GM21360 (cell line): ENCODE measurements at regions not wholly inside any gene's neighbourhood (a gene's known extent, or its start where the extent isn't known, plus 50 kb on each side); places are given as distances from the start of the nearest gene placed in this dataset.
"Not testable (repeated sequence)": the region's sequence is repeated elsewhere in the genome, so short reads cannot be mapped to it uniquely, and the experiment has no call there.

Source experiments
- ATAC-seq: cut with Tn5 transposase; IDR thresholded peaks from one replicate; pipeline ENCODE4 v1.9.1; 2021; ENCODE audit warnings: mild to moderate bottlenecking, moderate library complexity; ENCODE audit not compliant: unreplicated experiment

DNA sequence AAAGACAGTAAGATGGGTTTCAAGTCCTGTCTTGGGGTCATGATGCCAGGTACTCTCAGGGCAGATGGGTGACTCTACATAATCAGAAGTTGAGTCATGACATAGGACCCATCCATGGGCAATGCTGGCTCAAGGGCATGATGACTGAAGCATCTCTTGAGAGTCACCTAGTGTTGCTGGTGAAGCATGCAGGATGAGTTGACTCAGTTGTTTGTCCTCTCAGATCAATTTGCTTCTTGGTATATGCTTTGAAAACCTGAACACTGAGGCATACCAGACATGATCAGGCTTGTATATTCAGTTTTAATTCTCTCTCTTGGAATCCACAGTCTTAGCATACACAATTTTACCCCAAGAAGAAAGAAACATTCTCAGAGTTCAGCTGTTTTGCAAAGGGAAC lies 658.9 kb upstream of the NXPH2 start:
- no peak for ATAC-seq

GRCh38 chr2:139438478-139438877 lies 658.3 kb upstream of the NXPH2 start:
- no peak for ATAC-seq

GRCh38 chr2:139427164-139427563 lies 647.0 kb upstream of the NXPH2 start:
- no peak for ATAC-seq

DNA sequence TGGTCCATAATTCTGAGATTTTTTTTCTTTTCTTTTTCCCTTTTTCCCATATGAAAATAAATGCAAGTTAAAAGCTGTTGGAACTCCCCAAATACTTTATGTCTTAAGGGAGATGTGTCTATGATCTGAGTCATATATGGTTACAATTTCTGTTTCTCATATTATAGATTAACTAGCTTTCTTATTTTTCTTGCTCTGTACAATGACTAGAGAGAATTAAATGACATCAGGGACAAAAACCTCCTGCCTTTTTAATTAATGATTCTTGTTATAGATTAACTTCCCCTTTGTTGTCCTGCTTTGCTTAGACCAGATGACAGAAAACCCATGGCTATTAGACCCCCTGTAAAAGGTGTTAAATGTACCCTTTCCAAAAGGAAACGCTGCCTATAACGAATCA lies 643.9 kb upstream of the NXPH2 start:
- ATAC-seq = no peak

GRCh38 chr2:139411236-139411635 lies 631.0 kb upstream of the NXPH2 start:
- no peak for ATAC-seq

GRCh38 chr2:139410833-139411174 lies 630.6 kb upstream of the NXPH2 start:
- ATAC-seq = not testable (repeated sequence)

DNA sequence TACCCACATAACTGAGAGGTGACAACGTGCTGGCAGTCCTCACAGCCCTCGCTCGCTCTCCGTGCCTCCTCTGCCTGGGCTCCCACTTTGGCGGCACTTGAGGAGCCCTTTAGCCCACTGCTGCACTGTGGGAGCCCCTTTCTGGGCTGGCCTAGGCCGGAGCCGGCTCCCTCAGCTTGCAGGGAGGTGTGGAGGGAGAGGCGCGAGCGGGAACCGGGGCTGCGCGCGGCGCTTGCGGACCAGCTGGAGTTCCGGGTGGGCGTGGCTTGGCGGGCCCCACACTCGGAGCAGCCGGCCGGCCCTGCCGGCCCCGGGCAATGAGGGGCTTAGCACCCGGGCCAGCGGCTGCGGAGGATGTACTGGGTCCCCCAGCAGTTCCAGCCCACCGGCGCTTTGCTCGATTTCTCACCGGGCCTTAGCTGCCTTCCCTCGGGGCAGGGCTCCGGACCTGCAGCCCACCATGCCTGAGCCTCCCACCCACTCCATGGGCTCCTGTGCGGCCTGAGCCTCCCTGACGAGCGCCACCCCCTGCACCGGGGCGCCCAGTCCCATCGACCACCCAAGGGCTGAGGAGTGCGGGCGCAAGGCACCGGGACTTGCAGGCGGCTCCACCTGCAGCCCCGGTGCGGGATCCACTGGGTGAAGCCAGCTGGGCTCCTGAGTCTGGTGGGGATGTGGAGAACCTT lies 630.1 kb upstream of the NXPH2 start:
- ATAC-seq = not testable (repeated sequence)

- ATAC-seq = no peak
These were observed 629.0 kb upstream of the NXPH2 start for GRCh38 chr2:139409212-139409611.

- ATAC-seq = no peak
These were observed 623.8 kb upstream of the NXPH2 start for GRCh38 chr2:139403948-139404347.

- no peak for ATAC-seq
These were observed 614.6 kb upstream of the NXPH2 start for GRCh38 chr2:139394801-139395200.

- no peak for ATAC-seq
These were observed 609.2 kb upstream of the NXPH2 start for GRCh38 chr2:139389391-139389790.

DNA sequence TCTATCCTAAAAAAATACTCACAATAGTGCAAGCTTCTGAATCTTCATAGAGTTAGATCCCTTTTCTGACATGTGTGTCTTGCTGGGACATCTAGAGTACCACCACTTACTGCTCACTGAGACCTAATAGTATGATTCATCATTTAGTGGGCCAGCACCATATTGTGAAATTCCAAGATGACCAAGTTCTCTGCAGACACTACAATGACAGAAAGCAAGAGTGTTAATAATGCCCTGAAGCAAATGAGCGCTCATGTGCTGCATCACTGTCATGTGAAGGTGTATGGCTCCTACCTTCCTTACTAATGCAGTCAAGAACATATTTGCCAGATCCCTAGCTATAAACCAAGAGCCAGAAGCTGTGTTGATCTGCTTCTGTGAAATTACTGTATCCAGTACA lies 606.2 kb upstream of the NXPH2 start:
- ATAC-seq = no peak

DNA sequence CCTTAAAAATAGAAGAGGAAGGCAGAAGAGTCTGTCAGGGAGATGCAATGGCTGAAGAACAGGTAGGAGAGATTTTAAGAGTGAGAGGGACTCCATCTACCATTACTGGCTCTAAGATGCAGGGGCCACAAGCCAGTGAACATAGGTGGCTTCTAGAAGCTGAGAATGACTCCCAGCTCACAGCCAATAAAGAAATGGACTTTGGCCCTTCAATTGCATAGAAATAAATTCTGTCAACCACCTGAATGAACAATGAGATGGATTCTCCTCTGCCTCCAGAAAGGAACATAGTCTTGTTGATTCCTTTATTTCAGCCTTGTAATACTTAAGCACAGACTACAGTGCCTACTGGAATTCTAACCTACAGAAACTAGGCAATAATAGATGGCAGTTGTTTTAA lies 603.3 kb upstream of the NXPH2 start:
- ATAC-seq = no peak

DNA sequence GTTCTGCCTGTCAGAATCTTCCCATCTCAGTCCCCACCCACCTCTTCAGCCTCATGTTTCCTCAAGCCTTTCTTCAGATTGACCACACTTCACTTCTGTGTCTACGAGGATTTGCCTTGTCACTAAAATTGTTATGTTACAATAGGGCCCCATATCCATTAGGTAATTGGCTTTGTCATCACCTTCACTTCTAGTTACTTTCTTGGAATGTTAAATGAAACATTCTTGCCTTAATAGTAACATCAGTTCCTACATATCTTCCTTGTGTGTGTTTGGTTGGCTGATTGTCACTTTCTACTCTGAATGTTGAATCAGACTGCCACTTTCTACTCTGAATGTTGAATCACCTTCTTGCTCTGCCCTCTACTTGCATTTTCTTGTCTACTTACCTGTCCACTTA lies 599.9 kb upstream of the NXPH2 start:
- no peak for ATAC-seq

- ATAC-seq = no peak
These were observed 598.2 kb upstream of the NXPH2 start for GRCh38 chr2:139378373-139378772.

DNA sequence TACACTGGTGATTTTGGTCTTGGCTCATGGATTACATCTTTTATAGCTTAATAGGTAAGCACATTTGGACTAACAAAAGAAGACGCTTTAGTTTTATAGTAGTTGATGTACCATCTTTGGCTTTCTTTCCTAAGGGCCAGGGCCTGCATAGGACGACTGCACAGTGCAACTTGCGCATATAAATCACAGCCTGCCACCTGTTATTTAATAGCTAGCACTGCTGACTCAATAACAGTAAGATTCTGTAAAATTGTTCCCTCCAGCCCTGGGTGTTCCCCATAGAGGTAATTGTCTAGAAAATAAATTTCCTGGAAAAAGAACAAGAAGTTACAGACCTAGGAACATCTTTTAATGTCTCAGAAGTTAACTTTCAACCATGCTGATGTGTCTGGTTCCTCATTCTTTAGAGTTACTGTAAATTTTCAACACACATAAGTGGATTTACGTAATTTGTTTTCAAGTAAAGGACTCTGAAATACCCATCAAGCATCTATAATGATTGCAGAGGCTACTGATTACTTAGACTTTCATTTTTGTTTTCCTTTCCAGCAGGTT lies 594.2 kb upstream of the NXPH2 start:
- ATAC-seq = no peak

GRCh38 chr2:139369423-139370409 lies 589.5 kb upstream of the NXPH2 start:
- no peak for ATAC-seq

DNA sequence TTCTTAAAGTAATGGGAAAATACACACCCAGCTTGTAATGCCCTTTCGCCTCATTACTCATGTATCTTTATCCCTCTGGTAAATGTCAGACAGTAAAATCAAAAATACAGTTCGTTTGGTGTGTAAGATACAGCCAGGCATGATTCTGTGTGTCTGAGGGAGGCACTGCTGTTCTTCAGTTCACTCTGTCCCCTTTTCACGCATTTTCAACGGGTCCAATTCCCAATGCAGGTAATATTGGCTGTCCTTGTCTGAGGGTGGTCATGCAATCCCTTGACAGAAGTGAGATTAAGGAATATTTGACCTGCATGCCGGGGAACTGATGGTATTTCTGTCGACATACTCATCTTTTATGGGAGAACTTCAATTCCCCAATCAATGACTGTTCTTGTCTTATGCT lies 587.2 kb upstream of the NXPH2 start:
- no peak for ATAC-seq

GRCh38 chr2:139366681-139367080 lies 586.5 kb upstream of the NXPH2 start:
- no peak for ATAC-seq

- no peak for ATAC-seq
These were observed 585.0 kb upstream of the NXPH2 start for GRCh38 chr2:139365189-139365588.

DNA sequence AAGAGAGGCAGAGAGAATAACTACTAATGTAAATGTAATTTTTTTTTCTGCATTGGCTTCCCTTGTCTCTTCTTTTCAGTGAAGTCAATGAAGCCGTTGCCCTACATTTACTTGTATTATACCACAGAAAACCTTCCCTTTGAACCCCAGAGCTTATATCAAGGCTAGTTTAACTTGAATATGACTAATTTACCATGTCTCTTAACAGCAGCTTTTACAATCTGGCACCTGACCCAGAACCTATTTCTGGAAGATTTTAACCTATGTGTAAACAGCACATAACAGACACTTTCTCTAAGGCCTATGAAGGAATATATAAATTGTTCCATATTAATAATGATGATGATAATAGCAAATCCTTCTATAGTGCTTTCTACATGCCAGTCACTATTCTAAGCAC lies 580.5 kb upstream of the NXPH2 start:
- no peak for ATAC-seq

GRCh38 chr2:139359818-139360217 lies 579.6 kb upstream of the NXPH2 start:
- no peak for ATAC-seq
